ENCODE measurements at regions not wholly inside any gene's neighbourhood (a gene's known extent, or its start where the extent isn't known, plus 50 kb on each side); places are given as distances from the start of the nearest gene placed in this dataset.

DNA sequence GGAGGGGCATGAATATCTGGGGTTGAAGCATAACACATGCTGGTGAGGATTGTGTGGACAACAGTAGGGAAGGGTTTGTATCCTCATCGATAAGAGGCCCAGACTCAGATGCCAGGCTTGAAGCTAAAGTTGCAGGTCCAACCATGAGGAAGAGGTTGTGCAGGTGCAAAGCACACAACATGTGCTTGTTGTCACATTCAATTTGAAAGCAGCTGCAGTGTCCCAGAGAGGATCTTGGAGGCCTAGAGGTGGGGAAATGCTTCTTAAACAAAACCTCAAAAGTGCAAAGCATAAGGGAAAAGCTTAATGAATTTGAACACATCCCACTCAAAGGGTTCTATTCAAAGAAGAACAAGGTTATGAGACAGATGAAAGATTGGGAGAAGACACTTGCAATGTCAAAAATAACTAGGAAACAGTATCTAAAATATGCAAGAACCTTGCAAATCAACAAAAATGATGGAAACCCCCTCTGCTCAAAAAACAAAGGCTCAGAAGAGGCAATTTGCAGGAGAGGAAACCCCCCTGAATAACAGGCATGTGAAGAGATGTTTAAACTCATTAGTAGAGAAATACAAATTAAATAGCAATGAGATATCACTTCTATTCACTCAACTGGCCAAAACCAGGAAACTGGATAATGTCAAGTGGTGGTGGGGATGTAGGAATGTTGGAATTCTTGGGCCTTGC, 187.1 kb downstream of the KATNAL1 start:
- FAIRE-seq (no peak), DNase-seq (ENCODE audit: insufficient read length, low spot score) (no peak)
- no peak for TF ChIP-seq POLR2A (IDR thresholded peaks at IDR 0.05; ENCODE audit: low read depth, low read length)

DNA sequence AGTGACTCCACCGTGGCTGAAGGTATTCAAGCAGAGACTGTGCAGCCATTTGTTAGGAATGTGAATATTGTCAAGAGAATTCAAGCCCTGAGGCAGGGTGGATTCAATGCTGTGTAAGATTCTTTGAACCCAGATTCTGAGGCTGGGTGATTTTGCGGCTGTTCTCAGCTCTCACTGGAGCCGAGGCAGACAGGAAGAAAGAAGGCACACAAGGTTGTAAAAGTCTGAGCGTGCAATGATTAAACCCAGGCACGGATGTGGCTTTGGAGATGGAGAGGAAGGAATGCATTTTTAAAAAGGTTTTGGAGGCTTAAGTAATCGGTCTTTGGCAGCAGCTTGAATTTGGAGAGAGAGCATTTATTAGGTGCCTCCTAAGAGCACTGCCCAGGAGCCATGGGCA, 187.9 kb downstream of the KATNAL1 start:
- TF ChIP-seq POLR2A (IDR thresholded peaks at IDR 0.05; ENCODE audit: low read depth, low read length): no peak
- FAIRE-seq (no peak), DNase-seq (ENCODE audit: insufficient read length, low spot score) (peak; percentile 19)

DNA sequence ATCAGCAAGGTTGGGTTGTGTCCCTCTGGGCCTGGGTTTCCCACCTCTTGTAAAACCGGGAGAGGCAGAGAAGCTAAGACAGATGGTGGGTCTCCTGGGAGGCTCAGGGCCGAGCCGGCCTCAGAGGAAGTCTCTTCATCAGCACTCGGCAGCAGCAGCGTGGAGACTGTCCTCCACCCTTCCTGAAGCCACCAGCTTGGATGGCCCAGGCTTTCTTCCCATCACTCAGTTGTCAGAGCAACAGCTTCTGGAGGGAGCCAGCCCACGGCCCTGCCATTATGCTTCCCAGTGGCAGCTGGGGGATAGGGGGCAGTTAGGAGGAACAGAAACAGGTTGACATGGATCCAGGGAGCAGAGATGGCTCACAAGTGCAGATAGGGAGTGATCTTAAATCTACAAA, 191.0 kb downstream of the KATNAL1 start:
- FAIRE-seq (no peak), DNase-seq (ENCODE audit: insufficient read length, low spot score) (no peak)
- TF ChIP-seq POLR2A (IDR thresholded peaks at IDR 0.05; ENCODE audit: low read depth, low read length): no peak

DNA sequence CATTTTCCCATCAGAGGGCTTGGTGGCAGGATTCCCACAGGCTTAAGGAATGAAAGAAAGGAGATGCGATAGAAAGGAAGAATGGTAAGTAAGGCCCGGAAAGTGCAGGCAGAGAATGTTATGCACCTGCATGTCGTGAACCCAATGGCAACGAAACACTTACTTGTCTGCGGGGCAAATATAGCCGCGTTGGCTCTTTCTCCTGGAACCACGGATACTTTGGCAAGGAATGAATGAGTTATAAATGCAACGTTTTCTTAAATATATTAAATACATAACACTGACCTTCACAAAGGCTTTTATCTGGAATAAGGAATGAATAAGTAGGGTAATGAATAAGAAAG, 192.1 kb downstream of the KATNAL1 start:
- FAIRE-seq: no peak
- no peak for DNase-seq (ENCODE audit: insufficient read length, low spot score)
- no peak for TF ChIP-seq POLR2A (IDR thresholded peaks at IDR 0.05; ENCODE audit: low read depth, low read length)

DNA sequence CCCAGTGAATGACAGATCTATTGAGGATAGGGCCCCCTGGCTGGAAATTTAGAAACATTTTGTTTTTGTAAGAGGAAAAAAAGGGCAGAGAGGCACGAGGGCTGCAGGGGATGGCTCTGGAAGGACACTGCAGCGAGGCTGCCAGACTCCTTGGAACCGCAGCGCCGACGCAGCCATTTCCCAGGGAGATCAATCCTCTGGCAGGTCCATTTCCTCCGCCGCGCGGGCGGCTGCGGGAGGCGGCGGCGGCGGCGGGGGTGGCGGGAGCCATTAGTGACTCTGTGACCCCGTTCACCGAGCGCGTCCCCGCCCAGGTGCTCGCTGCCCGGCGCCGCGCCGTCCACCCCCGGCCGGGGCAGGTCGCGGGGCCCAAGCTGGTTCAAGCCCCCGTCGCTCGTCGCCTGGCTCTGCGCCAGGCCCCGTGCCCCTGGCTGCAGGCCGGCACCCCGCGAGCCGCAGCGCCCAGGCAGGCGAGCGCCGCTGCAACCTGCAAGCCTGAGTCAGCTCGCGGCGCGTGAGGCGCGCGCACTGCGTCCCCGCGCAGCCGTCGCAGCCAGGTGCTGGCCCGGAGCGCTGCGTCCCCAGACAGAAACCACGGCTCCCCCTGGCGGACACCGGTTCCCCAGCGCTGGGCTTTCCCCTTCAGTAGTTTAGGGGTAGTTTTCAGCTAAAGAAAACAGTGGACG, 192.6 kb downstream of the KATNAL1 start:
- FAIRE-seq: no peak
- DNase-seq (ENCODE audit: insufficient read length, low spot score): peak; percentile 69
- TF ChIP-seq POLR2A (IDR thresholded peaks at IDR 0.05; ENCODE audit: low read depth, low read length): no peak

DNA sequence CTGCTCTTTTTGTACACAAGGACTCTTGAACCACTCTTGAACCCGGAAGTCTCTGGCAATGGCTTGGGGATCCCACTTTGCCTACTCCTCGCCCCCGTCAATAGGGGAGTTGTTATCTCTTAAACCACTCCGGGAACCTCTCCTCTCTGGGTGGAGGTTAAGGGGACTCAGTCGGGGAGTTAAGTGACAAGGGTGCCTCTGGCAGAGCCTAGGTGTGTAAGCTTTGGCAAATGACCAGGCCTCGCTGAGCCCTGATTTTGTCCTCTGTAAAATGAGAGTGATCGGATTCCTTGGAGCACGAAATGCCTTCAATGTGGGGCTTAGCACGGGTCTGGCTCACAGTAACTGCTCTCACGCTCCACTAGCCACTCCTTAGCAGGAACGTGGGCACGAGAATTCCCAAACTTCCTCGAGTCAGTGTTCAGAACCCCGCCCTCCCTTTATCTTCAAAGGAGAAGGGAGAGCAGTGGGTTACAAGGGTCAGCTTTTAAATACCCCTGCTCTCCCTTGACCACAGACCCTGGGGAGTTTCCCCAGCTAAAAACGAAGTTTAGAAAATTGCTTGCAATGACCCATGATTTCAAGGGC, 193.3 kb downstream of the KATNAL1 start:
- DNase-seq (ENCODE audit: insufficient read length, low spot score) (no peak), FAIRE-seq (no peak)
- TF ChIP-seq POLR2A (IDR thresholded peaks at IDR 0.05; ENCODE audit: low read depth, low read length): no peak

DNA sequence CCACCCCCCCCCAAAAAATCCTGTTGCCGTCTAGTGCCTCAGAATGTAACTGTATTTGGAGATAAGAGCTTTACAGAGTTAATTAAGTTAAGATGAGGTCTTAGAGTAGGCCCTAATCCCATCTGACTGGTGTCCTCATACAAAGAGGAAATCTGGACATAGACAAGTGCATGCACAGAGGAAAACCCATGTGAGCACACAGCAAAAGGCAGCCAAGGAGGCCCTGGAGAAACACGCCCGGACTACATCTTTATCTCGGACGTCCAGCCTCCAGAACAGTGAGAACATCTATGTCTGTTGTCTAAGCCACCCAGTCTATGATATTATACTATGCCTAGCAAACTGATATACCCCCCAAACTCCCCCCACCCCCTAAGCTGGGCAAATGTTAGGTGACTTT, 193.8 kb downstream of the KATNAL1 start:
- FAIRE-seq: no peak
- DNase-seq (ENCODE audit: insufficient read length, low spot score): no peak

DNA sequence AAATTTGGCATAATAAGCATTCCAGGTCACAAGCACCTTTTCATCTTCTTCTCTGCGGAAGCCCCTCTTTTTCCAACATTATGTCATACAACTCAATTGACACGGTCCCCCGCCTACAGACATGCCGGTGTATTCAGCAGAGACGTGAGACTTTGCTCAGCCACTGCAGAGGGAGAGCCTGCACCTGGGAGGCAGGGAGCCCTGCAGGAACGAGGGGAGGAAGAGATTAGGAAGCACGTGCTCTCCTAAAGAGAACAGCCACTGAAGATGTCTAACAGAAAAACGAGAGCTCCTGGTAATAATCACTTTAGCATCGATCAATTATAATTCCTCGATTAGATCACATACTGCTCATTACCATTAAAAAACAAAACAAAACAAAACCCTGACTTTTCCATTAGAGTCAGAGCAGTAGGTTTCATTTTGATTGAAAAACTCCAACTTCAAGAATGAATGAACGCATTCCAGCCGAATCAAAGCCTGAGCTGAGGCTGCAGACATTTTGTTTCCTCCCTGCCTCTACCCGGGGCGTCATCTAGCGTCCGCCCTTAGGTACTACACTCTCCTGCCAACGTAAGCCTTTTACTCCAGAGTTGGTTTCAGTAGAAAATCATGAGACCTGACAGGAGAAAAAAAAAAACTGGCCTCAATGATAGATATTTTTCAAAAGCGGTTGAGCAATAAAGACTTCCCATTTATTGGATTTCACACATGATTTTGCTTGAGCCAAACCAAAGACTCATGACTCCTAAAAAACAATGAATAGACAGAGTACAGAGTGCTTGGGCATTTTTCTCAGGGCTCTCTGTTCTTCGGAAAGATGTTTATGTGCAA, 194.5 kb downstream of the KATNAL1 start:
- TF ChIP-seq POLR2A (IDR thresholded peaks at IDR 0.05; ENCODE audit: low read depth, low read length): no peak
- FAIRE-seq (no peak), DNase-seq (ENCODE audit: insufficient read length, low spot score) (peak; percentile 38)

More for the DNA sequence above, 193.8 kb downstream of the KATNAL1 start:
- TF ChIP-seq POLR2A (IDR thresholded peaks at IDR 0.05; ENCODE audit: low read depth, low read length): no peak

DNA sequence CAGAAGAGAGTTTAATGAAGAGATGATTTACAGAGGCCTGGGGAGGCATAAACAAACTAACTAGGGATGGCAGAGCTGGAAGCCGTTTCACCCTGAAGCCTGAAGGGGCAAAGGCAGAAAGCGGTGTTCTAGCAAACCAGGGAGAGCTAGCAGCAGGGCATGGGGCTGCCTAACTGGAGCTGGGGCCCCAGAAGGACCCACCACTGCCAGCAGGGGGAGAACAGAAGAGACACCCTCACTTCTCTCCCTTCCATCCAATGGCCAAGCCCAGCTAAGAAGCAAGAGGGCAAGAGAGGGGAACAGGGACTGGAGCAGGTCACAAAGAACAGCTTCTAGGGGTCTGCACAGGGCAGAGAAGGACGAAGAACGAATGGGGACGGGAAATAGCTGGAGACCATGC, 195.5 kb downstream of the KATNAL1 start:
- DNase-seq (ENCODE audit: insufficient read length, low spot score): peak; percentile 23
- FAIRE-seq: no peak
- TF ChIP-seq POLR2A (IDR thresholded peaks at IDR 0.05; ENCODE audit: low read depth, low read length): no peak

DNA sequence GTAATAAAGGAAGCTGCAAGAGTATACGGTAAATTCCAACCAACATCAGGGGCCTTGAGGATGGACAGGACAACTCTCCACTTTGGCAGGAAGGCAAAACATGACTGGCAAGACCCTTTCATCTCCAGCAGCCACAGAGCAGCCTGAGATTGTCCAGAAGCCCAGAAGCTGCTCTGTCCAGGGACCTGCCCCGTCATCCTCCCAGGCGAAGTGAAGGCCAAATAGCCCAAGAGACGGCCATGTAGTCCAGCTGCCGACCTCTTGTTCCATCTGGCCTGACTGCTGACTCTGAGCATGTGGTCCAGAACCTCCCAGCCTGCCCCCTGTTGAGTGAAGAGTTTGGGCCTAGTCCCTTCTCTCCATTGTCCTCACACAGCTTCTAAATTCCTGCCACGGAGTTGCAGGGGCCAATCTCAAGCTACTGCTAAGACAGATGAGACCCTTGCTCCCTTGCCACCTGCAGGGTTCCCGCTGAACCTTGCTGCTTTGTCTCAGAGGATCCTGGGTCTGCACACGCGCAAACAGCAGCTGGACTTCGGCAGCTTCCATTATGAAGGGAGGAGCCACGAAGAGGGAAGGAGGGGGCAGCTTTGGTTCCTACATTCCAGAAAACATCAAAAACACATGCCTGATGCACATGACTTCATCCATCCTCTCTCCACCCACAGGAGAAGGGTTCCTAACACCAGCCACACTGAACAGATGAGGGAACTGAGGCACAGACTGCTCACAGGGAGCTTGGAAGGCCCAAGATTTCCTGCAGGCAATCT, 196.9 kb downstream of the KATNAL1 start:
- DNase-seq (ENCODE audit: insufficient read length, low spot score) (no peak), FAIRE-seq (no peak)
- TF ChIP-seq POLR2A (IDR thresholded peaks at IDR 0.05; ENCODE audit: low read depth, low read length): no peak

DNA sequence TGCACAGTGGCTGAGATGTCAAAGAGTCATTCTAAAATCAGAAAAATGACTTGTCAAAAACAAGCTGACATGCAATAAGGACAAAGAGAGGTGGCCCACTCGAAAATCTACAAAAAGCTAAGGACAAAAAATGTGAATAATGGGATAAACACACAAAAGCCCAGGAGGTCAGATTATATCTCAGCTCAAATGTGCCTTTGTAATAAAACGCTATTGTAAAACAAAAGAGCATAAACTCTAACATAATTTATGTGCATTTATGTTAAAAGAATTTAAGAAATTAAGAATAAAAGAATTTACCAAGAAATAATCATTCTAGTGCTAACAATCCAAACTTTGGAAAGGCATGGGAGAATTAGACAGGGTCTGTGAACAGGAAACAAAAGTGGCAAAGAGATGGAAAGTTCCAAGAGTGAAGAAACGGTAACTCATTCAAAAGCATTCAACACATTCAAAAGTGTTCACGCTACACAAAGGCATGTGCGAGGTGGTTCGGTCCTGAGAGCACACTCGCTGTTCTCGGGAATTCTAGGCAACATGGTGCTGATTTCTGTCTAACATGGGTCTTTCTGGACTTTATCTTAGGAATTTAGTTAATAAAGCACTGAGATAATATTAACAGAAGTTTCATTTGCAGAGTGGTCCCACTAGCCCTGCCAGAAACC, 197.7 kb downstream of the KATNAL1 start:
- DNase-seq (ENCODE audit: insufficient read length, low spot score) (no peak), FAIRE-seq (no peak)
- no peak for TF ChIP-seq POLR2A (IDR thresholded peaks at IDR 0.05; ENCODE audit: low read depth, low read length)

DNA sequence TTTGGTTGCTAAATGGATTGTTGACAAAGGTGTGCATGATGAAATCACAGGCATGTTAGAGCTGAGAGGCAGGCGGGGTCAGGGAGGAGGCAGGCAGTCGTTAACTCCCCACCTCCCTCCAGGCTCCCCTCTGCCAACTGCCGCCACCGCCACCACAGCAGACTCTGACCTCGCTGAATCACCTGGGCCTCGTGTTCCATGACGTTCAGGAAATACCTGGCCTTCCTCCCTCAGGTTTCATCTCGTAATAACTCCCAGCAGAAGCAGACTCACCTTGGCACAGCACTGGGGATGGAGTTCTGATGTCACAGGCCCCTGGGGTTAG, 198.5 kb downstream of the KATNAL1 start:
- no peak for DNase-seq (ENCODE audit: insufficient read length, low spot score)

More for the DNA sequence above, 198.5 kb downstream of the KATNAL1 start:
- no peak for FAIRE-seq
- no peak for TF ChIP-seq POLR2A (IDR thresholded peaks at IDR 0.05; ENCODE audit: low read depth, low read length)

All from H54 (cell line).